ENCODE measurements at regions not wholly inside any gene's neighbourhood (a gene's known extent, or its start where the extent isn't known, plus 50 kb on each side); places are given as distances from the start of the nearest gene placed in this dataset.
"Not testable (repeated sequence)": the region's sequence is repeated elsewhere in the genome, so short reads cannot be mapped to it uniquely, and the experiment has no call there.

DNA sequence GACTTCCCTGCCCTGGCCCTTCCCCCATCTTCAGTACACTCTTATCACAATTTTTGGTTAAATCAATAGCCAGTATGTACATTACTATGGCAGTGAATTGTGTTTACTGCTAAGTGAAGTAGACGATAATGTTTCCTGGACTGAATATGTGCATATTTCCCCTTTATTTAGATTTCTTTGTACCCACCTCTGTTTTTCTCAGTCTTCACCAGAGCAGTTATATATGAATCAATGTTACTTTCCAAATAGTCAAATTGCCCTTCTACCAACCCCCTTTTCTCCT, 97.1 kb upstream of the HS6ST1 start:
- Histone ChIP-seq H3K27me3 (ENCODE audit: control insufficient read depth, insufficient read depth, low read length) (no peaks in the 10 kb centered on the region), H3K9me3 (ENCODE audit: control insufficient read depth, insufficient read depth, low read depth, low read length) (no peaks in the 10 kb centered on the region), H3K4me1 (ENCODE audit: control insufficient read depth, extremely low read depth, insufficient read depth, low read length) (no peaks in the 10 kb centered on the region), H3K4me3 (replicated peaks in 1 of 4; ENCODE audit: control extremely low read depth in 1 of 4, insufficient read depth in 1 of 4, low read depth in 3 of 4, low read length in 4 of 4) (no peak overlapping the region), H3K4me2 (ENCODE audit: extremely low read depth, insufficient read depth, low read length) (no peak overlapping the region), H3K79me2 (ENCODE audit: control insufficient read depth, insufficient read depth, low read length) (no peaks in the 10 kb centered on the region), H3K36me3 (ENCODE audit: control insufficient read depth, insufficient read depth, low read length) (no peaks in the 10 kb centered on the region), H3K27ac (ENCODE audit: insufficient read depth, low read length) (no peak overlapping the region), H2AFZ (ENCODE audit: low read length) (no peak overlapping the region), H4K20me1 (ENCODE audit: control insufficient read depth, extremely low read depth, insufficient read depth, low read length) (no peaks in the 10 kb centered on the region), H3K9ac (ENCODE audit: insufficient read depth, low read length) (no peak overlapping the region)
- DNase-seq (ENCODE audit: low read depth in 2 of 2): no peak
- no peak for TF ChIP-seq EZH2 (IDR thresholded peaks at IDR 0.05; ENCODE audit: low read length, missing control alignments)
- no peak for TF ChIP-seq CTCF (conservative IDR thresholded peaks at IDR 0.05 in 1 of 2, IDR thresholded peaks at IDR 0.05 in 1 of 2; ENCODE audit: low read depth in 1 of 2, low read length in 2 of 2)

GRCh38 chr2:128416109-128416785, 97.6 kb upstream of the HS6ST1 start:
- H3K27ac ChIP-seq (ENCODE audit: insufficient read depth, low read length): no peak overlapping the region
- no peaks in the 10 kb centered on the region for H3K79me2 ChIP-seq (ENCODE audit: control insufficient read depth, insufficient read depth, low read length)
- no peaks in the 10 kb centered on the region for H3K27me3 ChIP-seq (ENCODE audit: control insufficient read depth, insufficient read depth, low read length)
- TF ChIP-seq CTCF (conservative IDR thresholded peaks at IDR 0.05 in 1 of 2, IDR thresholded peaks at IDR 0.05 in 1 of 2; ENCODE audit: low read depth in 1 of 2, low read length in 2 of 2): no peak
- no peak for TF ChIP-seq EZH2 (IDR thresholded peaks at IDR 0.05; ENCODE audit: low read length, missing control alignments)
- no peaks in the 10 kb centered on the region for H4K20me1 ChIP-seq (ENCODE audit: control insufficient read depth, extremely low read depth, insufficient read depth, low read length)
- H3K36me3 ChIP-seq (ENCODE audit: control insufficient read depth, insufficient read depth, low read length): no peaks in the 10 kb centered on the region
- H2AFZ ChIP-seq (ENCODE audit: low read length): no peak overlapping the region
- H3K9ac ChIP-seq (ENCODE audit: insufficient read depth, low read length): no peak overlapping the region
- no peak overlapping the region for H3K4me2 ChIP-seq (ENCODE audit: extremely low read depth, insufficient read depth, low read length)
- H3K4me1 ChIP-seq (ENCODE audit: control insufficient read depth, extremely low read depth, insufficient read depth, low read length): no peaks in the 10 kb centered on the region
- no peak for DNase-seq (ENCODE audit: low read depth in 2 of 2)
- no peaks in the 10 kb centered on the region for H3K9me3 ChIP-seq (ENCODE audit: control insufficient read depth, insufficient read depth, low read depth, low read length)
- H3K4me3 ChIP-seq (replicated peaks in 1 of 4; ENCODE audit: control extremely low read depth in 1 of 4, insufficient read depth in 1 of 4, low read depth in 3 of 4, low read length in 4 of 4): no peak overlapping the region

DNA sequence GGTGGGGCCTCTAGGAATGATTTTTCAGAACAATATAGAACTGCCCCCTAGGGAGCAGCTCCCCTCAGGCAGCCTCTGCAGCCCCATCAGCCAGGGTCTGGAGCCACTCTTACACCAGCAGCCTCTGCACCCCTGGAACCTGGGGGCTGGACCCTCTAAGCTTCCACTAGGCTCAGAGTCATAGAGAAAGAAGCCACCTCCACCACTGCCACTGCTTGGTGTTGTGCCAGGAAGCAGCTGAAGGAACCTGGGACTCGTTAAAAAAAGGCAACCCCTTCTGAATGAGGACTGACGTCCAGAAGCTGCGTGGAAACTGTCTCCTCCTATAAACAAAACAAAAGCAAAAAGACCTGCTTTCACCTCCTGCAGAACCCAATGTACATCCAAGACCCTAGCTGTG, 98.1 kb upstream of the HS6ST1 start:
- no peaks in the 10 kb centered on the region for H3K79me2 ChIP-seq (ENCODE audit: control insufficient read depth, insufficient read depth, low read length)
- TF ChIP-seq EZH2 (IDR thresholded peaks at IDR 0.05; ENCODE audit: low read length, missing control alignments) (no peak), CTCF (conservative IDR thresholded peaks at IDR 0.05 in 1 of 2, IDR thresholded peaks at IDR 0.05 in 1 of 2; ENCODE audit: low read depth in 1 of 2, low read length in 2 of 2) (no peak)
- no peak overlapping the region for H3K9ac ChIP-seq (ENCODE audit: insufficient read depth, low read length)
- no peak overlapping the region for H2AFZ ChIP-seq (ENCODE audit: low read length)
- no peak overlapping the region for H3K4me3 ChIP-seq (replicated peaks in 1 of 4; ENCODE audit: control extremely low read depth in 1 of 4, insufficient read depth in 1 of 4, low read depth in 3 of 4, low read length in 4 of 4)
- peaks cover under 1% of the 10 kb centered on the region for H3K4me1 ChIP-seq (ENCODE audit: control insufficient read depth, extremely low read depth, insufficient read depth, low read length)
- no peak for DNase-seq (ENCODE audit: low read depth in 2 of 2)
- H3K9me3 ChIP-seq (ENCODE audit: control insufficient read depth, insufficient read depth, low read depth, low read length): no peaks in the 10 kb centered on the region
- H3K27ac ChIP-seq (ENCODE audit: insufficient read depth, low read length): no peak overlapping the region
- H3K4me2 ChIP-seq (ENCODE audit: extremely low read depth, insufficient read depth, low read length): no peak overlapping the region
- H3K36me3 ChIP-seq (ENCODE audit: control insufficient read depth, insufficient read depth, low read length): no peaks in the 10 kb centered on the region
- H3K27me3 ChIP-seq (ENCODE audit: control insufficient read depth, insufficient read depth, low read length): no peaks in the 10 kb centered on the region
- no peaks in the 10 kb centered on the region for H4K20me1 ChIP-seq (ENCODE audit: control insufficient read depth, extremely low read depth, insufficient read depth, low read length)

- not testable (repeated sequence) for H3K9me3 ChIP-seq (ENCODE audit: control insufficient read depth, insufficient read depth, low read depth, low read length); H3K79me2 ChIP-seq (ENCODE audit: control insufficient read depth, insufficient read depth, low read length); H2AFZ ChIP-seq (ENCODE audit: low read length); H3K27me3 ChIP-seq (ENCODE audit: control insufficient read depth, insufficient read depth, low read length); H3K4me1 ChIP-seq (ENCODE audit: control insufficient read depth, extremely low read depth, insufficient read depth, low read length); DNase-seq (ENCODE audit: low read depth in 2 of 2); H4K20me1 ChIP-seq (ENCODE audit: control insufficient read depth, extremely low read depth, insufficient read depth, low read length); H3K27ac ChIP-seq (ENCODE audit: insufficient read depth, low read length); H3K36me3 ChIP-seq (ENCODE audit: control insufficient read depth, insufficient read depth, low read length); H3K9ac ChIP-seq (ENCODE audit: insufficient read depth, low read length); H3K4me3 ChIP-seq (replicated peaks in 1 of 4; ENCODE audit: control extremely low read depth in 1 of 4, insufficient read depth in 1 of 4, low read depth in 3 of 4, low read length in 4 of 4); H3K4me2 ChIP-seq (ENCODE audit: extremely low read depth, insufficient read depth, low read length)
Measured at GRCh38 chr2:128417264-128417663, 98.6 kb upstream of the HS6ST1 start.
